Activated T-cell treated with anti-CD3 and anti-CD28 coated beads for 24 hours (primary cell): ENCODE measurements at regions not wholly inside any gene's neighbourhood (a gene's known extent, or its start where the extent isn't known, plus 50 kb on each side); places are given as distances from the start of the nearest gene placed in this dataset.
"Not testable (repeated sequence)": the region's sequence is repeated elsewhere in the genome, so short reads cannot be mapped to it uniquely, and the experiment has no call there.

Experiments used
- DNase-seq: peaks from one replicate; pipeline ENCODE4 v3.0.0-alpha.2; 2020; ENCODE audit warnings: low read depth

- DNase-seq = no peak
These were observed 112.2 kb upstream of the SLC6A11 start for GRCh38 chr3:10703875-10704274.

DNA sequence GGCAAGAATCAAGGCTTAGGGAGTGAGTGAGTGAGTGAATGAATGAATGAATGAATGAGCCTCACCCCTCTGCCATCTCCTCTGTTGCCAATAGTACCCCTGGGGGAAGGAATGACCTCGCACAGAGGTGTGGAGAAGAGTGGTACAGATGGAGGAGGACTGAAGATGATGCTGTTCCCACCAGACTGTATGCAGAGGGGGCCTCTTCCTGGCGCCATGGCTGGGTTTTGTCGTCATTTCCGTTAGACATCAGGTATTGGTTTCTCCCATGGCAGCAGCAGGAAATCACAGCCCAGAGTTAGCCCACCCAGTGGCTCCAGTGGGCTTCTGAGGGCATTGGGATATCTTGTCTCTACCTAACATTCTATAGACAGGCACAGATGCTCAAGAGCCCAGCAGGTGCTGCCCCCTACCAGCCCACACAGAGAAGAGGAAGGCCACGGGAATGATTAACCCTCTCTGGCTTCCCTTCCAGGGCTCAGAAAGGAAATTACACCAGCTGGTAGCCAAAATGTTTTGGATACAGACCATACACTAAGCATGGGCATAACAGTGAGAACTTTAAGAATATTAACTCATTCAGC lies 109.8 kb upstream of the SLC6A11 start:
- no peak for DNase-seq

GRCh38 chr3:10706740-10707399 lies 109.2 kb upstream of the SLC6A11 start:
- no peak for DNase-seq

GRCh38 chr3:10707400-10708215 lies 108.4 kb upstream of the SLC6A11 start:
- DNase-seq = no peak

GRCh38 chr3:10708216-10708893 lies 107.7 kb upstream of the SLC6A11 start:
- no peak for DNase-seq

DNA sequence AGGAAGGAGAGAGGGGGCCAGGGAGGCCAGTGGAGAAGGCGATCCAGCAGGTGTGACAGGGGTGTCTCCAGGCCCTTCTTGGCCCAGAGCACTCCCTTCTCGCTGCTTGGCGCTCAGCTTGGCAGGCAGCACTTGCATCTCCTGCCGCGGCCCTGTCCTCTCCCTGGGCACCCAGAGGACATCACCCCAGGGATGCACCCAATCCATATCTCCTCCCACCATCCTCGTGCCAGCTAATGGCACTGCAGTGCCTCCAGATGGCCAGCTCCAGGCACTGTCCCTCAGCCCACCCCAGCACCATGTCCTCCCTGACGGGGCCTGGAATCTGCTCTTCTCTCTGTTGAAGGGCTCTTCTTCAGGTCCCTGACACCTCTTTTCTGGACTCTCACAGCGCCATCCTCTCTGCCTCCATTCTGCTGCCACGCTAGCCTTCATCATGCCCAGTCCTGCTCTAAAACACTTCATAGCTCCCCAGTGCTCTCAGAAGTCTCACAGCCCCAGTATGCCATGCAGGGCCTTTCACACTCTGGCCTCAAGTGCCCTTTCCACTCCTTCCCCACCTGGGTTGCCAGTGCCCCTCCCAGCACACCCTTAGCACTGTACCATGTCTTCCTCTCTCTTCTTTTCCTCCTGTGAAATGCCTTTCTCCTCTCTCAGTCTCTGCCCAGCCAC lies 106.8 kb upstream of the SLC6A11 start:
- DNase-seq = no peak

DNA sequence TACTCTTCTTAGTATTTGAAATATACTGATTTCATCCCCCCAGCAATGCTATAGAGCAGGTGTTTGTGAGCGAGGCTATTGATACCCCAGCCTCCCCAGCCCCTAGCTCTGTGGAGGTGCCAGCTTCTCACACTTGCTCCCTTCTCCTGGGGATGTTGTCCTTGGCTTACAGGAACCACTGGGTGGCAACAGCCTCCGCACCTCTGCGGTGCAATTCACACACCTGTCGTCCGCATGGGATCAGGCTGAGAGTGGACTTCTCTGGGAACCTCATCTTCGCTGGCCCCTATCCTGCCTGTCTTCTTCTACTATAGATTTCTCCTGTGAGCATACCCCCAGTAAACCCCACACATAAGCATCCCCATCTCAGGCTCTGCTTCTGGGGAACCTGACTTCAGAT lies 103.9 kb upstream of the SLC6A11 start:
- no peak for DNase-seq

GRCh38 chr3:10713656-10714055 lies 102.4 kb upstream of the SLC6A11 start:
- no peak for DNase-seq

GRCh38 chr3:10715886-10716285 lies 100.1 kb upstream of the SLC6A11 start:
- no peak for DNase-seq

DNA sequence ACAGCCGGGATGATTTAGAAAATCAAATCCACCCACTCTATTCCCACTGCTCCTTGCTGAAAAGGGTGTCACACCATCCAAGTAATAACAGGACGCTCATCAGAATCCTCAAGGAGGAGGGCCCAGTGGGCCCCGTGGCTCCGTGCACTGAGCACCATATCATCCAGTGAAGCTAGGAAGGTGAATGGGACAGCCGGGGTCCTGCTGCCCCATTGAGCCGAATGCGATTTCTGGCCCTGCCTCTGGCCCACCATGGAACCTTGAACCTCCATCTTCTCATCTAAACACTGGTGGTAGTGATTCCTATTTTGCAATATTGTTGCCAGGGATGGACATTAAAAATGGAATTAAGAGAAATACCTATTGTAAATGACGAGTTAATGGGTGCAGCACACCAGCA lies 99.1 kb upstream of the SLC6A11 start:
- no peak for DNase-seq

DNA sequence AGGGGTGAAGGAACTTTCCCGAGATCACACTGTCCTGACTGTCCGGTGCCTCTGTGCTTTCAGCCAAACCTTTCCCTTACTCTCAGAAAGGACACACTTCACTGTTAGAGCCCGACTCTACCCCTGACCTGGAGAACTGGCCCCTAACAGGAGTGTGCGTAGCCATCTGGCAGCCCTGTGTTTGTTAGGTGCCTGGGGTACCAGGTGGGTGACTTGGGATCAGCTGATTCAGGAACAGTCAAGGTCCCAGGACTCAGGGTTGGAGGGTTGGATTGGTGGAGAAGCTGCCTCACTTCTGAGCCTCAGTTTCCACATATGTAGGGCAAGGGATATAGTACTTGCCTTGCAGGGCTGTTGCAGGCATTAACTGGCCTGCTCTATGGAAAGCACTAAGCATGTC lies 98.3 kb upstream of the SLC6A11 start:
- DNase-seq = no peak

DNA sequence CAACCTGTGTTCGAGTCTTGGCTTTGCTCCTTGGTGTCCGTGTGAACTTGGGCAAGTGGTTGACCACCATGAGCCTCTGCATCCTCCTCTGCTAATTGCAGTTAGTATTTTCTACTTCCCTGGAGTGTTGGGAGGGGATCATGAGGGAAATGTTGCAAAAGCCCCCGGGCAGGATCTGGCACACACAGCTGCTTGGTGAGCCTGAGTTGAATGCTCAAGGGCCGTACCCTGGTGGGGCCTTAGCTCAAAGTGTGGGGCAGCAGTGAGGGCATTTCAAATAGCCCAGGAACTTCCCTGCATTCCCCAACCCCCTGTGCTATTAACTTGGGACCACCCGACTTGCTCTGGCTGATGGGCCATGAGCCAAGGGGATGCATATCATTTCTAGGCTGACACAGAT lies 94.9 kb upstream of the SLC6A11 start:
- no peak for DNase-seq

- no peak for DNase-seq
These were observed 93.1 kb upstream of the SLC6A11 start for GRCh38 chr3:10722911-10723310.

DNA sequence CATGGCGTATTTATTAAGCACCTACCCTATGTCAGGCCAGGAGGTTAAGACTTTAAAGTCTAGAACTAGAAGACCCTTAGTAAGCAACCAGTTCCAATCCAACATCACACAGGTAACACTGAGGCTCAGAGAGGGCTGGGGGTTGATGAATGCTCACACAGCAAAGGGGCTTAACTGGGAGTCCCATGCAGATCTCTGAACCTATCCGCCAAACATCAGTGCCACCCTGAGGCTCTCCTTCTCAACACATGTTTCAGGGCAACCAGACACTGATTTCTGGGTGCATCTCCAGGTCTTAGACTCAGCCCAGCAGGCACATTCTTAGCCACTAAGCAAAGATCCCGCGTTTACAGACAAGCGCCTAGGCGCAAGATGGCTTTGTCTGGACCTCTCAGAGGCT lies 92.0 kb upstream of the SLC6A11 start:
- DNase-seq = no peak

- DNase-seq = no peak
These were observed 91.0 kb upstream of the SLC6A11 start for GRCh38 chr3:10725067-10725466.

- DNase-seq = no peak
These were observed 90.2 kb upstream of the SLC6A11 start for GRCh38 chr3:10725846-10726245.

DNA sequence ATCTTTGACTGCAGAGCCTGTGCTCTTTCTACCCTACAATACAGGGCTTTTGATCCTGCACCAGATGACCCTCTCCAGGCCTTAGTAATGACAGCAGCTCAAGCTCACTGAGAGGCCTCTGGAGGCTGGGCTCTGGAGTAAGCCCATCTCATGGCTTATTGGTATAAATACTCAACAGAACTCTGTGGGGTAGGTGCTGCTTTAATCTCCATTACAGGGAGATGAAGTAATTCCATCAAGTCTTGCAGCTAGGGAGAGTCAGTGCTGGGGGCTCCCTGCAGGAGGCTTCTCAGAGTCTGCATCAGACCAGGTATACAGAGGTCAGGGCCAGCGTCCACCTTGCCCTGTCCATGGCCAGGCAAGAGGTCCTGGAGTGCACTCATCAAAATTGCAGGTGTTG lies 89.2 kb upstream of the SLC6A11 start:
- no peak for DNase-seq

DNA sequence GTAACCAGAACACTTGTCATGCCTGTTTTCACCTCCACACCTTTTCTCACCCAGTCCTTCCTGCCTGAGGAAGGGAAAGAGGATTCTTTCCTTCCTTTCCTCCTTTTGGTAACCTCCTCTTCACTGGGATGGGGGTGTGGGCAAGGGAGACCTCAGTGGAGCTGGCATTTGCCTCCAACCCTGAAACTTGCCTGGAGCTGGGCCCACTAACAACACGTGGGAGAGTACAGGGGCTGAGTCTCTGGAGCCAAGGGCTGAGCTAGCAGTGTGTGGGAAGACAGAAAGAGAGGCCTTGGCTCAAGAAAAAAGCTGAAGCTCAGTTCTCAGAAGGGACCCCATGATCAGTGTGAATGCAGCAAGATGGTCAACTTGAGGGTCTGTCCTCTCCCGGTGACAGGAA lies 86.6 kb upstream of the SLC6A11 start:
- no peak for DNase-seq

DNA sequence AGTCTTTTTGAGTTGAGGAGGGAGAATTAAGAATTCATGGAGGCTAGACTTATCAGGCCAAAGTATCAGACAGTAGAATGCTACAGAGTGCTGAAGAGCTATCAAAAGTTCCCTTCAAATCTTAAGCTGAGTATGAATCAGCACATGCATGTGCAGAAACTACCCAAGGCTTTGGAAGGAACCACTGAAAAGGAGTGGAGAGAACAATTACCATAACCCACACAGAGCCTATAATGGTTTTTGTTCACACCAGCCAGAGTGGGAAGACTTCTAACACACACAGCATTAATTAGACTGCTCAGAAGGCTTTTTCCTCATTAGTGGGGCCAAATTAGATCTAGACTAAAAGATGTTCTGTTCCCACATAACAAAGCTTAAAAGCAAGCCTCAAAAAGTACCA lies 83.7 kb upstream of the SLC6A11 start:
- no peak for DNase-seq

DNA sequence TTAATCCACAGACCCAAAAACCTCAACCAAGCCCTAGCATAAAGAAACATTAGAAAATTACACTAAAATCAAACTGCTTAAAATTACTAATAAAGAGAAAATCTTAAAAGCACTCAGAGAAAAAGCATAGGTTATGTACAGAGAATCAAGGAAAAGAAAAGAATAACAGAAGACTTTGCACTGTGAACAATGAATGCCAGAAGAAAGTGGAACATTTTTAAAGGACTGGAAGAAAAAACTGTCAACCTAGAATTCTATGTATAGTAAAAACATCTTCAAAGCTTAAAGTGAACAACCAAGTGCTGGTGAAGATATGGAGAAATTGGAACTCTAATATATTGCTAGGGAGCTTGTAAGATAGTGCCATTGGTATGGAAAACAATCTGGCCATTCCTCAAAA lies 82.7 kb upstream of the SLC6A11 start:
- DNase-seq = no peak

DNA sequence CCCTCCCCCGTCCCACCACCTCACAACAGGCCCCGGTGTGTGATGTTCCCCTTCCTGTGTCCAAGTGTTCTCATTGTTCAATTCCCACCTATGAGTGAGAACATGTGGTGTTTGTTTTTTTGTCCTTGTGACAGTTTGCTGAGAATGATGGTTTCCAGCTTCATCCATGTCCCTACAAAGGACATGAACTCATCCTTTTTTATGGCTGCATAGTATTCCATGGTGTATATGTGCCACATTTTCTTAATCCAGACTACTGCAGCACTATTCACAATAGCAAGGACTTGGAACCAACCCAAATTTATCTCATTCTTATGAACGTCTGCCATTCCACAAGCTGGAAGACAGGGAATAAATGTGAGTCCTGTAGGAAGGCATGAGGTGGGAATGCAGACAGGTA lies 79.6 kb upstream of the SLC6A11 start:
- DNase-seq = not testable (repeated sequence)

GRCh38 chr3:10737785-10738184 lies 78.2 kb upstream of the SLC6A11 start:
- no peak for DNase-seq
